ENCODE measurements at regions not wholly inside any gene's neighbourhood (a gene's known extent, or its start where the extent isn't known, plus 50 kb on each side); places are given as distances from the start of the nearest gene placed in this dataset.

GRCh38 chr4:123088501-123088900 lies 166.1 kb upstream of the NUDT6 start:
- Histone ChIP-seq H3K79me2 (ENCODE audit: control insufficient read depth, insufficient read depth, low read length) (no peaks in the 10 kb centered on the region), H2AFZ (ENCODE audit: control insufficient read depth, low read depth, low read length) (no peak overlapping the region), H3K9ac (ENCODE audit: control insufficient read depth, insufficient read depth, low read length) (no peak overlapping the region), H3K27ac (ENCODE audit: control insufficient read depth, insufficient read depth) (no peak overlapping the region), H3K4me3 (no peak overlapping the region), H3K27me3 (replicated peaks in 1 of 2; ENCODE audit: control insufficient read depth in 2 of 2, insufficient read depth in 2 of 2, low read length in 1 of 2) (no peaks in the 10 kb centered on the region), H3K36me3 (ENCODE audit: control insufficient read depth in 2 of 2, insufficient read depth in 2 of 2, low read length in 1 of 2) (peaks cover 0 to 3% of the 10 kb centered on the region in 2 experiments; a peak in 2 of 4 replicates), H3K9me3 (replicated peaks; ENCODE audit: control insufficient read depth, insufficient read depth, low read length) (no peaks in the 10 kb centered on the region), H4K20me1 (ENCODE audit: control insufficient read depth, insufficient read depth) (no peaks in the 10 kb centered on the region), H3K4me2 (ENCODE audit: control insufficient read depth, insufficient read depth) (no peak overlapping the region), H3K4me1 (ENCODE audit: control insufficient read depth, insufficient read depth, low read length) (no peaks in the 10 kb centered on the region)
- ChIA-PET SMC1A (ENCODE audit: uncharacterized antibody, unreplicated experiment) (no interaction called here), RAD21 (ENCODE audit: unreplicated experiment) (no interaction called here), CTCF (no interaction called here), POLR2A (no interaction called here)
- in situ Hi-C loops (cut with MboI), result no loop called here
- TF ChIP-seq CBX5 (IDR thresholded peaks at IDR 0.05; ENCODE audit: low read depth) (no peak), POLR2AphosphoS2 (IDR thresholded peaks at IDR 0.05; ENCODE audit: low read depth, low read length) (no peak), IKZF1 (conservative IDR thresholded peaks at IDR 0.05) (no peak), SP1 (IDR thresholded peaks at IDR 0.05; ENCODE audit: low read depth, low read length) (no peak), ZBED1 (IDR thresholded peaks at IDR 0.05; ENCODE audit: borderline replicate concordance) (no peak), MYB (IDR thresholded peaks at IDR 0.05; ENCODE audit: borderline replicate concordance, low read depth, low read length) (no peak), SPI1 (IDR thresholded peaks at IDR 0.05; ENCODE audit: borderline replicate concordance, insufficient read depth, low read depth, low read length) (no peak), EED (IDR thresholded peaks at IDR 0.05; ENCODE audit: low read depth) (no peak), ZZZ3 (IDR thresholded peaks at IDR 0.05; ENCODE audit: control insufficient read depth, insufficient read length, low read depth) (no peak), MEF2B (IDR thresholded peaks at IDR 0.05; ENCODE audit: partially characterized antibody, poor library complexity, severe bottlenecking) (no peak), ZNF24 (IDR thresholded peaks at IDR 0.05) (no peak)
- 47% methylated on average over 4 of the region's 4 CpGs for WGBS (ENCODE audit: insufficient coverage, insufficient replicate concordance, low lambda C conversion rate, missing lambda C conversion rate)
- ATAC-seq (no peak), FAIRE-seq (no peak), DNase-seq (ENCODE audit: low read depth, low spot score) (no peak)
- intact Hi-C loops (cut with micrococcal nuclease; ENCODE audit: unreplicated experiment), result no loop called here
- BruUV-seq (replicated peaks), result no TSS peak
